Endothelial cell of umbilical vein (primary cell): ENCODE measurements at regions not wholly inside any gene's neighbourhood (a gene's known extent, or its start where the extent isn't known, plus 50 kb on each side); places are given as distances from the start of the nearest gene placed in this dataset.

ENCODE experiments used
- BruUV-seq: library from RNA; stranded (reverse); fragments of 400-500 nt; replicated peaks from 2 replicates; lab custom pipeline; 2021; lab: Mats Ljungman, UMichigan
- CTCF ChIA-PET: fragments of 300-600, 350-600 bp; sonication (Branson Sonifier 250); formaldehyde crosslinking; loops from one replicate; lab custom pipeline; 2021; ENCODE audit warnings: antibody characterized with exemption, inconsistent platforms; lab: Charles Lee
- POLR2A ChIA-PET: fragments of 300-600, 350-600 bp; sonication (Branson Sonifier 250); formaldehyde crosslinking; loops from one replicate; lab custom pipeline; 2021; ENCODE audit warnings: antibody characterized with exemption, inconsistent platforms; lab: Charles Lee
- DNase-seq: peaks from one replicate; pipeline ENCODE4 v3.0.0-alpha.2; 2011; ENCODE audit warnings: low read depth, low spot score
- FAIRE-seq: peaks from 2 replicates; lab custom pipeline; 2011; peaks lifted over from hg19 to GRCh38; lab: Jason Lieb, UNC
- H2AFZ ChIP-seq: 2 replicates; pipeline ENCODE4 v1.6.0; 2012; ENCODE audit warnings: low read depth, low read length, control low read depth, inconsistent platforms
- H3K27ac ChIP-seq: 2 replicates; pipeline ENCODE4 v1.5.1; 2011; ENCODE audit warnings: low read depth, mild to moderate bottlenecking, control low read depth, low read length, moderate library complexity; ENCODE audit not compliant: insufficient read depth
- H3K27me3 ChIP-seq, 2 experiments: 2 replicates each; pipeline versions ENCODE4 v1.6.0 to v1.6.1; 2011; ENCODE audit warnings: low read length in 2 of 2, mixed read lengths in 1 of 2; ENCODE audit not compliant: control insufficient read depth in 2 of 2, insufficient read depth in 2 of 2
- H3K36me3 ChIP-seq, 2 experiments: 2 replicates in 1 of 2; 3 replicates in 1 of 2; pipeline ENCODE4 v1.5.1; 2011; ENCODE audit warnings: low read length in 2 of 2, mild to moderate bottlenecking in 1 of 2, moderate library complexity in 1 of 2; ENCODE audit not compliant: control insufficient read depth in 2 of 2, insufficient read depth in 2 of 2; ENCODE audit errors: extremely low read depth in 1 of 2
- H3K4me1 ChIP-seq: 3 replicates; pipeline ENCODE4 v1.5.1; 2011; ENCODE audit warnings: mild to moderate bottlenecking, low read length; ENCODE audit not compliant: control insufficient read depth, insufficient read depth; ENCODE audit errors: extremely low read depth
- H3K4me2 ChIP-seq: 2 replicates; pipeline ENCODE4 v1.6.1; 2011; ENCODE audit warnings: low read length, control low read depth, mixed read lengths; ENCODE audit not compliant: insufficient read depth
- H3K4me3 ChIP-seq, 3 experiments: fragments of 200-600 bp in 1 of 3; sonication (generic), shearing (Covaris generic) in 1 of 3; replicated peaks in 1 of 3; 2 replicates each; pipeline ENCODE4 v1.5.1; 2011 to 2016; ENCODE audit warnings: control low read depth in 3 of 3, low read length in 3 of 3, mild to moderate bottlenecking in 2 of 3, inconsistent platforms in 1 of 3, low read depth in 1 of 3, moderate library complexity in 1 of 3; ENCODE audit not compliant: insufficient read depth in 1 of 3
- H3K79me2 ChIP-seq: 2 replicates; pipeline ENCODE4 v1.6.0; 2012; ENCODE audit warnings: low read length, inconsistent platforms; ENCODE audit not compliant: control insufficient read depth, insufficient read depth
- H3K9ac ChIP-seq: replicated peaks from 2 replicates; pipeline ENCODE3; 2011; ENCODE audit warnings: low read length, control low read depth; ENCODE audit not compliant: insufficient read depth; ENCODE audit errors: extremely low read depth
- H3K9me1 ChIP-seq: replicated peaks from 3 replicates; pipeline ENCODE4 v1.6.0; 2011; ENCODE audit warnings: mild to moderate bottlenecking, low read length; ENCODE audit not compliant: control insufficient read depth, insufficient read depth; ENCODE audit errors: extremely low read depth
- H3K9me3 ChIP-seq: replicated peaks from 2 replicates; pipeline ENCODE4 v1.5.1; 2012; ENCODE audit warnings: low read length, inconsistent platforms; ENCODE audit not compliant: control insufficient read depth, insufficient read depth
- H4K20me1 ChIP-seq: replicated peaks from 2 replicates; pipeline ENCODE3; 2011; ENCODE audit warnings: mild to moderate bottlenecking, low read length; ENCODE audit not compliant: control insufficient read depth, insufficient read depth; ENCODE audit errors: extremely low read depth
- EZH2 ChIP-seq: IDR thresholded peaks from 2 replicates; pipeline ENCODE4 v1.6.1; 2012; ENCODE audit warnings: borderline replicate concordance, low read depth, mild to moderate bottlenecking, moderate library complexity, low read length, inconsistent platforms; ENCODE audit not compliant: severe bottlenecking
- FOS ChIP-seq: IDR thresholded peaks from 2 replicates; pipeline ENCODE4 v1.6.1; 2011; ENCODE audit warnings: mild to moderate bottlenecking, low read length, moderate library complexity, borderline replicate concordance; ENCODE audit not compliant: insufficient read depth
- GATA2 ChIP-seq: IDR thresholded peaks from 2 replicates; pipeline ENCODE4 v1.7.0; 2011; ENCODE audit warnings: low read depth, mild to moderate bottlenecking, moderate library complexity, mixed read lengths, low read length; ENCODE audit not compliant: insufficient read length, insufficient read depth
- JUN ChIP-seq: IDR thresholded peaks from 2 replicates; pipeline ENCODE4 v1.6.1; 2011; ENCODE audit warnings: borderline replicate concordance, low read depth; ENCODE audit not compliant: insufficient read length, insufficient read depth
- MYC ChIP-seq: IDR thresholded peaks from one replicate; pipeline ENCODE4 v1.6.1; 2011; ENCODE audit warnings: mild to moderate bottlenecking, low read depth, low read length
- POLR2A ChIP-seq: IDR thresholded peaks from 2 replicates; pipeline ENCODE4 v1.6.1; 2012; ENCODE audit warnings: low read depth, mild to moderate bottlenecking, control low read depth, low read length
- POLR2AphosphoS5 ChIP-seq: IDR thresholded peaks from 2 replicates; pipeline ENCODE4 v1.6.1; 2012; ENCODE audit warnings: low read depth, mild to moderate bottlenecking, control low read depth, low read length, moderate library complexity; ENCODE audit not compliant: insufficient read depth
- dilution Hi-C: fragments of 300-500 bp; cut with MboI; formaldehyde crosslinking; loops from one replicate; pipeline ENCODE4 v1.15.0; 2019; ENCODE audit warnings: low sequenced_read_pairs; ENCODE audit not compliant: extremely low pct_ligation_motif_present
- intact Hi-C: fragments of 100-400 bp; cut with micrococcal nuclease; formaldehyde crosslinking; loops from one replicate; pipeline ENCODE4 v1.10.0; 2022
- TF ChIP-seq, protein P1 (sequence below): IDR thresholded peaks from 2 replicates; pipeline ENCODE4 v1.6.1; 2011; ENCODE audit not compliant: insufficient read depth, insufficient read length
- TF ChIP-seq, protein P2 (sequence below), 2 donors: IDR thresholded peaks; 1 replicate in 1 of 2; 2 replicates in 1 of 2; pipeline ENCODE4 v1.5.1; 2011; ENCODE audit warnings: low read length in 2 of 2, mild to moderate bottlenecking in 2 of 2, moderate library complexity in 2 of 2, control low read depth in 1 of 2, inconsistent platforms in 1 of 2, low read depth in 1 of 2; ENCODE audit not compliant: insufficient read depth in 1 of 2; ENCODE audit errors: extremely low read depth in 1 of 2

GRCh38 chr6:40340196-40340595 lies 247.0 kb downstream of the LRFN2 start:
- no peaks in the 10 kb centered on the region for H3K36me3 ChIP-seq
- H3K9me3 ChIP-seq: no peaks in the 10 kb centered on the region
- no peaks in the 10 kb centered on the region for H3K79me2 ChIP-seq
- no peaks in the 10 kb centered on the region for H3K27me3 ChIP-seq
- no peaks in the 10 kb centered on the region for H3K9me1 ChIP-seq
- no peak overlapping the region for H2AFZ ChIP-seq
- intact Hi-C loops: no loop called here
- no peaks in the 10 kb centered on the region for H3K4me1 ChIP-seq
- POLR2A ChIA-PET: no interaction called here
- DNase-seq (no peak), FAIRE-seq (no peak)
- no peak overlapping the region for H3K4me3 ChIP-seq
- H4K20me1 ChIP-seq: no peaks in the 10 kb centered on the region
- H3K4me2 ChIP-seq: no peak overlapping the region
- TF ChIP-seq JUN: no peak
- TF ChIP-seq POLR2AphosphoS5: no peak
- no peak for TF ChIP-seq EZH2
- TF ChIP-seq POLR2A: no peak
- TF ChIP-seq, protein P1, sequence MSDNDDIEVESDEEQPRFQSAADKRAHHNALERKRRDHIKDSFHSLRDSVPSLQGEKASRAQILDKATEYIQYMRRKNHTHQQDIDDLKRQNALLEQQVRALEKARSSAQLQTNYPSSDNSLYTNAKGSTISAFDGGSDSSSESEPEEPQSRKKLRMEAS: no peak
- TF ChIP-seq FOS: no peak
- TF ChIP-seq MYC: no peak
- TF ChIP-seq GATA2: no peak
- TF ChIP-seq, protein P2, sequence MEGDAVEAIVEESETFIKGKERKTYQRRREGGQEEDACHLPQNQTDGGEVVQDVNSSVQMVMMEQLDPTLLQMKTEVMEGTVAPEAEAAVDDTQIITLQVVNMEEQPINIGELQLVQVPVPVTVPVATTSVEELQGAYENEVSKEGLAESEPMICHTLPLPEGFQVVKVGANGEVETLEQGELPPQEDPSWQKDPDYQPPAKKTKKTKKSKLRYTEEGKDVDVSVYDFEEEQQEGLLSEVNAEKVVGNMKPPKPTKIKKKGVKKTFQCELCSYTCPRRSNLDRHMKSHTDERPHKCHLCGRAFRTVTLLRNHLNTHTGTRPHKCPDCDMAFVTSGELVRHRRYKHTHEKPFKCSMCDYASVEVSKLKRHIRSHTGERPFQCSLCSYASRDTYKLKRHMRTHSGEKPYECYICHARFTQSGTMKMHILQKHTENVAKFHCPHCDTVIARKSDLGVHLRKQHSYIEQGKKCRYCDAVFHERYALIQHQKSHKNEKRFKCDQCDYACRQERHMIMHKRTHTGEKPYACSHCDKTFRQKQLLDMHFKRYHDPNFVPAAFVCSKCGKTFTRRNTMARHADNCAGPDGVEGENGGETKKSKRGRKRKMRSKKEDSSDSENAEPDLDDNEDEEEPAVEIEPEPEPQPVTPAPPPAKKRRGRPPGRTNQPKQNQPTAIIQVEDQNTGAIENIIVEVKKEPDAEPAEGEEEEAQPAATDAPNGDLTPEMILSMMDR (IDR thresholded peaks at IDR 0.05; ENCODE audit: extremely low read depth in 1 of 2, insufficient read depth in 1 of 2, low read depth in 1 of 2, low read length in 2 of 2): no peak
- no TSS peak for BruUV-seq
- CTCF ChIA-PET: no interaction called here
- no peak overlapping the region for H3K27ac ChIP-seq
- no peak overlapping the region for H3K9ac ChIP-seq
- dilution Hi-C loops: no loop called here
